GM12873 (cell line): ENCODE measurements at regions not wholly inside any gene's neighbourhood (a gene's known extent, or its start where the extent isn't known, plus 50 kb on each side); places are given as distances from the start of the nearest gene placed in this dataset.

ENCODE experiments used
- TF ChIP-seq, protein P1 (sequence below): IDR thresholded peaks from 2 replicates; pipeline ENCODE4 v1.5.1; 2012; ENCODE audit warnings: low read depth, mild to moderate bottlenecking, moderate library complexity, low read length, control low read depth; ENCODE audit not compliant: insufficient read depth; ENCODE audit errors: missing control alignments

DNA sequence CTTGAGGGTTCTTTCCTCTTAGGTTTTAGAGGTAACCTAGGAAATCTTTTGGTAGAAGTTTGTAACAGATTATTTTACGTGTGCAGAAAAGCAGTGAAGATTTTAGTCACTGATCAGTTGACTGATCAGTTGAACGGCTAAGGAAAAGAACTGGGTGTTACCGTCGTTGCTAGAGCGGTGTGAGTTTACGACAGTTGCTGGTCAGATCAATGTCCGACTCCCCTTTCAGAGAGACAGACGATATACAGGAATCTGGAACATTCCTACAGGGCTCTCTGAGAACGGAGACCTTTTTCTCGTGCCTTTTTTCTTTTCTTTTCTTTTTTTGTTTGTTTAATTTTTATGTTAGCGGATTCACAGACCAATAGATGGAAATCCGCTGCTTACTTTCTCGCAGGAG lies 132.1 kb upstream of the ZNF184 start:
- TF ChIP-seq, protein P1, sequence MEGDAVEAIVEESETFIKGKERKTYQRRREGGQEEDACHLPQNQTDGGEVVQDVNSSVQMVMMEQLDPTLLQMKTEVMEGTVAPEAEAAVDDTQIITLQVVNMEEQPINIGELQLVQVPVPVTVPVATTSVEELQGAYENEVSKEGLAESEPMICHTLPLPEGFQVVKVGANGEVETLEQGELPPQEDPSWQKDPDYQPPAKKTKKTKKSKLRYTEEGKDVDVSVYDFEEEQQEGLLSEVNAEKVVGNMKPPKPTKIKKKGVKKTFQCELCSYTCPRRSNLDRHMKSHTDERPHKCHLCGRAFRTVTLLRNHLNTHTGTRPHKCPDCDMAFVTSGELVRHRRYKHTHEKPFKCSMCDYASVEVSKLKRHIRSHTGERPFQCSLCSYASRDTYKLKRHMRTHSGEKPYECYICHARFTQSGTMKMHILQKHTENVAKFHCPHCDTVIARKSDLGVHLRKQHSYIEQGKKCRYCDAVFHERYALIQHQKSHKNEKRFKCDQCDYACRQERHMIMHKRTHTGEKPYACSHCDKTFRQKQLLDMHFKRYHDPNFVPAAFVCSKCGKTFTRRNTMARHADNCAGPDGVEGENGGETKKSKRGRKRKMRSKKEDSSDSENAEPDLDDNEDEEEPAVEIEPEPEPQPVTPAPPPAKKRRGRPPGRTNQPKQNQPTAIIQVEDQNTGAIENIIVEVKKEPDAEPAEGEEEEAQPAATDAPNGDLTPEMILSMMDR: no peak

DNA sequence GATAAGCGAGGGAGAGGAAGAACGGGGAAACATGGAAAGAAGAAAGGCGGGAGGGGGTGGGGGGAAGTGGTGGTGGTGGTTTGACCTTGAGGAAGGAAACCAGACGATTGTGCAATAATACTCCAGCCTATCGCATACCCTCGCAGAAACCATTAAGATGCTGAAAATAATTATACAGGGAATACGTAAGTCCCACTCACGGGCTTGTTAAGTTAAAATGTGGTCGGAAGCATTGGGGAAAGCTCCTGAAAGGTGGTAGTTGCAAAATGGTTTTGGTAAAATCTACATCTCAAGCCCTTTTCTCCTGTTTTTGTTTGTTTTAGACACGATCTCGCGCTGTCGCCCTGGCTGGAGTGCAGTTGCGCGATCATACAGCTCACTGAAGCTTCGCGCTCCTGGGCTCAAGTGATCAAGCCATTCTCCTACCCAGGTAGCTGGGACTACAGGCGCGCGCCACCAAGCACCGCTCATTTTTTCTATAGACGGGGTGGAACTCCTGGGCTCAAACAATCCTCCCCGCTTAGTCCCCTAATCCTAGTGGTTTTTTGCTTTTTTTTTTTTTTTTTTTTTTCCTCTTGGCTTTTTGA lies 128.9 kb upstream of the ZNF184 start:
- TF ChIP-seq, protein P1: no peak

DNA sequence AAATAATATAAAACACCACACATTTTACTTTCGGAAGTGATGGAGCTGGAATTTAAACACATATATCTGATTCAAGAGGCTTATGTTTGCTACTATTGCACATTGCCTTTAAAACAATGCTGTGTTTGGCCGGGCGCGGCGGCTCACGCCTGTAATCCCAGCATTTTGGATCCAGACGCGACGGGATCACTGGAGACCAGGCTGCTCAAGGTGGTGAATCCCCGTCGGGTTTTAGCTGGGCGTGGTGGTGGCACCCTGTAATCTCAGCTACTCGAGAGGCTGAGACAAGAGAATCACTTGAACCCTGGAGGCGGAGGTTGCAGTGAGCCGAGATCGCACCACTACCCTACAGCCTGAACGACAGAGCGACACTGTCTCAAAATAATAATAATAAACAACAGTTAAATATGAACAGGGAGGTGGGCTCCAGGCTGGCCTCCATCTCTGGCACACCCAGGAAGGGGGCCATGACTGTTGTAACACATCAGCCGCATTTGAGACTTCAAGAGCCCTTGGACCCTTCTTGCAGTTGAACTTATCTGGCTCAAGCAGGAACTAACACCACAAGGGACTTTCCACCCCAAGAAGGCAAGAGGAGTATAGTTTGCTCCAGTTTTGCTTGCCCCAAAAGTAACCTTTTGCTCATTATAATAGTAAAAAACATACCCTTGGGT lies 127.1 kb upstream of the ZNF184 start:
- TF ChIP-seq, protein P1: no peak

DNA sequence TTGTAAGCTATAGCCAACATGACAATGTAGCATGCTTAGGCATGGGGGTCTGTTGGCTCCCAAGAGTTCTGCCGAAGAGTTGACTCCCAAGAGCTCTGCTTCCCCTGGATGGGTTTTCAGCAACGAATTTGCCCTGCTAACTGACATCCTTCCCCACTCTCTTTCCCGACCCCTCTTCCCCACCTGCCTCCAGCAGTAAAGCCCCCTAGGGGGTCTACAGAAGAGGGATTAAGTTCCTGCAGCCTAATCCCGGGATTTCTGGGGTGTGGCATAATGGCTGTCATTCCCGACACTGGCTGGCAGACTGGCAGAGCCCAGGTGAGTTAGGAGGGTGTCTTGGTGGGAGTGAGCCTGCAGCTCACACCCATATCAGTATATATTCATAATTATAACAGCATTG lies 121.0 kb upstream of the ZNF184 start:
- TF ChIP-seq, protein P1: no peak

DNA sequence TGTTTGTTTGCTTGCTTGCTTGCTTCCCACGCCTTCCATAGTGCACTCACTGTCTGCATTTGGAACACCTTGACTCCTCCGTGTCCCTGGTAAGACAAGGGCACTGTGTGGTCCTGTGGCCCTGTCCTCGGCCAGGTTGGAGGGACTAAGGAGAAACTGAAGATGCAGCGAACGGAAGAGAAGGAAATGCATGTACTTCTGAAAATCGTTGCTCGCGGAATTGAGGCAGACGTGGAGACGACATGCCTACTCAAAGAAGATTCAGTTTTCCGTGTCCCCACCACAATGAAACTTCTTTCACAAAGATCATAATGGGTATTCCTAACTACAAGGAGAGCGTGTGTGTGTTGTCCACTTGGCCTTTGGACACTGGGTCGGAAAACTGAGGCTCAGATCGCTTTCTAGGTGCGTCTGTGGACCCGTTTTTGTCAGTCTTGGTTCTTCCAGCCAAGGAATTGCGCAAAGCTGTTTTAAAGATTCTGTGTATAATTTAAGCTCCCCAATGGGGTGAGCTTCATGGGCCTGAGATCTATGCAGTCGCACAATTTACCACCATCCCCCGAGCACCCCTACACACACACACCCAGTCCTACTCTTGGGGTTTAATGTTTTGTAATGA lies 120.4 kb upstream of the ZNF184 start:
- TF ChIP-seq, protein P1: no peak

DNA sequence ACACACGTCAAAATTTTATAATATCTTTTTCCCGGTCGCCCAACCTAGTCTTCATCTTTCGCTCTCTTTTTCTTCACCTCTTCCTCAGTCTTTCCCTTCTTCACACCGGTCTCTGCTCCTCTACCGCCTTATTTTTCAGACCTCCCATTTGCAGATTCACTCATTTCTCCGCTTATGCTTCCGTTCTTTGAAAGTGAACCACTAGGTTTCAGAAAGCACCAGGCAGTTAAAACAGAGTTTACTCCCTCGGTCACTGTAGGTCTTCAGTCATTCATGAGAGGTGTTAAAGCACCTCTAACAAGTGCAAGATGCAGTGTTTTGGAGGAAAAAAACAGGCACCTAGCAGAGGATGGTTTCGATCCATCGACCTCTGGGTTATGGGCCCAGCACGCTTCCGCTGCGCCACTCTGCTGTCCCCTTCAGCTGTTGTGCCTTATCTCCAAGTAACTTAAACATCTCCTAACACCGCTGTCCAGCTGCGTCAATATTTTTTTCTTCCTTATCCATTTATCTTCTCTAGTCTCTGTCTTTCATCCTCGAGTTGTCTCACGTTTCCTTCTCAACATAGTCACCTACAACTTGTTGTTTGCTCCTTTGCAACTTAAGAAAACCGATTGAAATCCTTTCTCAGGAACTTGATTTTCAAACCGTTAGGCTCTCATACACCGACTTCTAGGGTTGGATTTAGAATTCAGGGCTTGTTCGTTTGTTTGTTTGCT lies 119.7 kb upstream of the ZNF184 start:
- TF ChIP-seq, protein P1: no peak
